GM23338 (cell line): ENCODE measurements at regions not wholly inside any gene's neighbourhood (a gene's known extent, or its start where the extent isn't known, plus 50 kb on each side); places are given as distances from the start of the nearest gene placed in this dataset.

Experiments
- ATAC-seq: fragments of 200-7000 bp; cut with Tn5 transposase; 3 replicates; pipeline ENCODE4 v1.9.1; 2020
- DNase-seq: peaks from one replicate; pipeline ENCODE4 v3.0.0-alpha.2; 2015; ENCODE audit warnings: low spot score
- H2AFZ ChIP-seq: fragments of 200-600 bp; sonication (generic); 2 replicates; pipeline ENCODE4 v1.8.0; 2016; ENCODE audit warnings: antibody characterized with exemption, mild to moderate bottlenecking, moderate library complexity
- H3F3A ChIP-seq: fragments of 200-600 bp; sonication (generic); replicated peaks from 2 replicates; pipeline ENCODE4 v1.8.0; 2017; ENCODE audit warnings: antibody characterized with exemption, mixed run types, low read depth
- H3K27ac ChIP-seq: fragments of 200-600 bp; sonication (generic); 2 replicates; pipeline ENCODE4 v1.6.1; 2016; ENCODE audit warnings: low read depth
- H3K27me3 ChIP-seq: fragments of 200-600 bp; sonication (generic); 2 replicates; pipeline ENCODE4 v1.8.0; 2016; ENCODE audit warnings: mild to moderate bottlenecking, mixed run types, moderate library complexity; ENCODE audit not compliant: insufficient read depth
- H3K36me3 ChIP-seq: fragments of 200-600 bp; sonication (generic); 2 replicates; pipeline ENCODE4 v1.8.0; 2016; ENCODE audit warnings: mild to moderate bottlenecking; ENCODE audit not compliant: insufficient read depth
- H3K4me1 ChIP-seq: fragments of 200-600 bp; sonication (generic); 2 replicates; pipeline ENCODE4 v1.8.0; 2016; ENCODE audit warnings: mild to moderate bottlenecking, moderate library complexity; ENCODE audit not compliant: insufficient read depth
- H3K4me2 ChIP-seq: fragments of 200-600 bp; sonication (generic); 2 replicates; pipeline ENCODE4 v1.7.1; 2017; ENCODE audit warnings: mixed run types
- H3K4me3 ChIP-seq: fragments of 200-600 bp; sonication (generic); 2 replicates; pipeline ENCODE4 v1.6.1; 2016; ENCODE audit warnings: mixed run types
- H3K79me2 ChIP-seq: fragments of 200-600 bp; sonication (generic); replicated peaks from 2 replicates; pipeline ENCODE4 v1.8.0; 2017; ENCODE audit warnings: mild to moderate bottlenecking; ENCODE audit not compliant: insufficient read depth
- H3K9me2 ChIP-seq: fragments of 200-600 bp; sonication (generic); 2 replicates; pipeline ENCODE4 v1.8.0; 2017; ENCODE audit not compliant: insufficient read depth
- H4K20me1 ChIP-seq: fragments of 200-600 bp; sonication (generic); replicated peaks from 2 replicates; pipeline ENCODE4 v1.8.0; 2017; ENCODE audit warnings: mild to moderate bottlenecking; ENCODE audit not compliant: insufficient read depth
- H3K27ac Mint-ChIP-seq: 2 replicates; pipeline ENCODE4 v1.8.0; 2020; ENCODE audit warnings: inconsistent platforms, mild to moderate bottlenecking, moderate library complexity, mixed read lengths
- H3K27me3 Mint-ChIP-seq: 3 replicates; pipeline ENCODE4 v1.8.0; 2022; ENCODE audit warnings: low read depth, mild to moderate bottlenecking, moderate library complexity, mixed read lengths, inconsistent platforms; ENCODE audit not compliant: insufficient read depth, poor library complexity
- H3K36me3 Mint-ChIP-seq: 3 replicates; pipeline ENCODE4 v1.8.0; 2021; ENCODE audit warnings: low read depth, mild to moderate bottlenecking, inconsistent platforms, moderate library complexity, mixed read lengths
- H3K4me1 Mint-ChIP-seq: 3 replicates; pipeline ENCODE4 v1.8.0; 2020; ENCODE audit warnings: mild to moderate bottlenecking, inconsistent platforms, mixed read lengths
- H3K4me3 Mint-ChIP-seq: 3 replicates; pipeline ENCODE4 v1.8.0; 2021; ENCODE audit warnings: moderate library complexity, mild to moderate bottlenecking, inconsistent platforms, mixed read lengths
- H3K9me3 Mint-ChIP-seq: 3 replicates; pipeline ENCODE4 v1.8.0; 2020; ENCODE audit warnings: moderate library complexity, mild to moderate bottlenecking, inconsistent platforms, mixed read lengths
- CREB1 ChIP-seq: fragments of 250-450 bp; sonication (Bioruptor Pico); IDR thresholded peaks from 2 replicates; pipeline ENCODE4 v1.5.0; 2020; ENCODE audit warnings: low read depth, mild to moderate bottlenecking, moderate library complexity
- CTCF ChIP-seq, 2 experiments: fragments of 200-600 bp in 1 of 2; sonication (generic) in 1 of 2; conservative IDR thresholded peaks; 2 replicates each; pipeline versions ENCODE4 v1.5.1 to v1.6.1; 2016 to 2017; ENCODE audit warnings: antibody characterized with exemption in 2 of 2, low read depth in 2 of 2, mild to moderate bottlenecking in 2 of 2, moderate library complexity in 1 of 2
- EZH2phosphoT487 ChIP-seq: fragments of 200-600 bp; sonication (generic); IDR thresholded peaks from one replicate; pipeline ENCODE4 v1.8.1; 2018; ENCODE audit warnings: antibody characterized with exemption; ENCODE audit not compliant: unreplicated experiment
- JUNB ChIP-seq: IDR thresholded peaks from one replicate; pipeline ENCODE4 v1.6.1; 2016; ENCODE audit warnings: antibody characterized with exemption; ENCODE audit not compliant: unreplicated experiment
- NANOG ChIP-seq: IDR thresholded peaks from 2 replicates; pipeline ENCODE4 v1.6.1; 2016; ENCODE audit warnings: antibody characterized with exemption, borderline replicate concordance
- REST ChIP-seq: IDR thresholded peaks from one replicate; pipeline ENCODE4 v1.6.1; 2018; ENCODE audit warnings: antibody characterized with exemption; ENCODE audit not compliant: unreplicated experiment
- STAT1 ChIP-seq: IDR thresholded peaks from one replicate; pipeline ENCODE4 v1.6.1; 2016; ENCODE audit warnings: antibody characterized with exemption; ENCODE audit not compliant: unreplicated experiment
- ZNF462 ChIP-seq: fragments of 250-450 bp; sonication (Bioruptor Pico); IDR thresholded peaks from 2 replicates; pipeline ENCODE4 v1.5.0; 2020; ENCODE audit warnings: mild to moderate bottlenecking, moderate library complexity

GRCh38 chr5:61272688-61273087 is 59.4 kb upstream of the ZSWIM6 start:
- no peaks in the 10 kb centered on the region for H4K20me1 ChIP-seq
- DNase-seq (no peak), ATAC-seq (no peak)
- no peak overlapping the region for H3K4me3 ChIP-seq
- no peak overlapping the region for H3K4me3 Mint-ChIP-seq
- no peak overlapping the region for H3K27ac Mint-ChIP-seq
- no peaks in the 10 kb centered on the region for H3K79me2 ChIP-seq
- H3K27me3 ChIP-seq = no peaks in the 10 kb centered on the region
- H3K4me2 ChIP-seq = no peak overlapping the region
- H3K27ac ChIP-seq = no peak overlapping the region
- H3F3A ChIP-seq = no peaks in the 10 kb centered on the region
- peaks cover 6% of the 10 kb centered on the region for H3K27me3 Mint-ChIP-seq
- no peaks in the 10 kb centered on the region for H3K36me3 ChIP-seq
- no peaks in the 10 kb centered on the region for H3K9me3 Mint-ChIP-seq
- no peaks in the 10 kb centered on the region for H3K36me3 Mint-ChIP-seq
- no peaks in the 10 kb centered on the region for H3K9me2 ChIP-seq
- peaks cover 13% of the 10 kb centered on the region for H3K4me1 Mint-ChIP-seq
- no peak overlapping the region for H2AFZ ChIP-seq
- TF ChIP-seq NANOG (no peak), ZNF462 (CRISPR knock-in tag) (no peak), CTCF (conservative IDR thresholded peaks at IDR 0.05; ENCODE audit: low read depth in 2 of 2) (no peak), JUNB (no peak), REST (no peak), EZH2phosphoT487 (no peak), CREB1 (no peak), STAT1 (no peak)
- peaks cover 14% of the 10 kb centered on the region; the same call in 1 of the 2 replicates for H3K4me1 ChIP-seq
